H1 (cell line): ENCODE measurements at regions not wholly inside any gene's neighbourhood (a gene's known extent, or its start where the extent isn't known, plus 50 kb on each side); places are given as distances from the start of the nearest gene placed in this dataset.

Source experiments
- CTCF ChIA-PET: fragments of 300-600 bp; sonication (Branson Sonifier 250); formaldehyde crosslinking; loops from one replicate; lab custom pipeline; 2021; ENCODE audit not compliant: partially characterized antibody; lab: Charles Lee
- POLR2A ChIA-PET: fragments of 300-600 bp; sonication (Branson Sonifier 250); formaldehyde crosslinking; loops from one replicate; lab custom pipeline; 2021; ENCODE audit warnings: inconsistent platforms; ENCODE audit not compliant: partially characterized antibody; lab: Charles Lee
- DNase-seq, 2 experiments: peaks; one replicate each; pipeline versions ENCODE4 v3.0.0 to v3.0.0-alpha.2; 2010 to 2022; ENCODE audit warnings: low spot score in 2 of 2, low read depth in 1 of 2, mixed read lengths in 1 of 2
- FAIRE-seq: peaks from 2 replicates; lab custom pipeline; 2011; peaks lifted over from hg19 to GRCh38; lab: Jason Lieb, UNC
- H2AFZ ChIP-seq: 2 replicates; pipeline ENCODE4 v1.8.1; 2012; ENCODE audit warnings: low read length, inconsistent platforms
- H2AK5ac ChIP-seq: 2 replicates; pipeline ENCODE4 v1.6.1; 2013; ENCODE audit warnings: low read depth, low read length
- H2BK120ac ChIP-seq: replicated peaks from 2 replicates; pipeline ENCODE3; 2013; ENCODE audit warnings: low read depth, low read length, inconsistent platforms
- H2BK12ac ChIP-seq: 2 replicates; pipeline ENCODE4 v1.6.1; 2013; ENCODE audit warnings: low read depth, low read length
- H2BK15ac ChIP-seq: 2 replicates; pipeline ENCODE4 v1.6.1; 2013; ENCODE audit warnings: low read length
- H2BK20ac ChIP-seq: 2 replicates; pipeline ENCODE4 v1.6.1; 2013; ENCODE audit warnings: low read length
- H2BK5ac ChIP-seq: 2 replicates; pipeline ENCODE4 v1.6.1; 2013; ENCODE audit warnings: low read depth, low read length
- H3K14ac ChIP-seq: 2 replicates; pipeline ENCODE4 v1.6.1; 2013; ENCODE audit warnings: inconsistent platforms; ENCODE audit not compliant: insufficient read length
- H3K18ac ChIP-seq: 2 replicates; pipeline ENCODE4 v1.6.1; 2013; ENCODE audit warnings: low read length; ENCODE audit errors: extremely low read depth
- H3K23ac ChIP-seq: 2 replicates; pipeline ENCODE4 v1.6.1; 2013; ENCODE audit warnings: inconsistent platforms; ENCODE audit not compliant: insufficient read length
- H3K23me2 ChIP-seq: 2 replicates; pipeline ENCODE4 v1.6.1; 2013; ENCODE audit warnings: low read depth, low read length
- H3K27ac ChIP-seq: 2 replicates; pipeline ENCODE4 v1.6.1; 2011; ENCODE audit warnings: low read depth, low read length, inconsistent platforms
- H3K27me3 ChIP-seq, 4 experiments: replicated peaks in 1 of 4; 1 replicate in 1 of 4; 2 replicates in 3 of 4; pipeline versions ENCODE4 v1.6.1 to v1.8.1; 2011 to 2013; ENCODE audit warnings: low read length in 3 of 4, mild to moderate bottlenecking in 3 of 4, inconsistent platforms in 2 of 4, mixed read lengths in 2 of 4, moderate library complexity in 1 of 4; ENCODE audit not compliant: control insufficient read depth in 3 of 4, insufficient read depth in 3 of 4; ENCODE audit errors: extremely low read depth in 1 of 4
- H3K36me3 ChIP-seq, 4 experiments: 2 replicates each; pipeline versions ENCODE4 v1.6.1 to v1.8.1; 2011 to 2013; ENCODE audit warnings: mild to moderate bottlenecking in 4 of 4, low read length in 3 of 4, moderate library complexity in 2 of 4, control low read depth in 1 of 4, inconsistent platforms in 1 of 4; ENCODE audit not compliant: insufficient read depth in 4 of 4, control insufficient read depth in 2 of 4
- H3K4ac ChIP-seq: replicated peaks from 2 replicates; pipeline ENCODE3; 2013; ENCODE audit warnings: low read length, low read depth, mixed read lengths, inconsistent platforms; ENCODE audit not compliant: insufficient read length
- H3K4me1 ChIP-seq, 4 experiments: replicated peaks in 1 of 4; 1 replicate in 1 of 4; 2 replicates in 3 of 4; pipeline versions ENCODE4 v1.6.1 to v1.8.1; 2011 to 2013; ENCODE audit warnings: low read length in 3 of 4, inconsistent platforms in 2 of 4, mixed read lengths in 1 of 4; ENCODE audit not compliant: insufficient read depth in 4 of 4, control insufficient read depth in 3 of 4
- H3K4me2 ChIP-seq, 2 experiments: 2 replicates each; pipeline versions ENCODE4 v1.6.1 to v1.8.1; 2011 to 2013; ENCODE audit warnings: low read depth in 2 of 2, low read length in 2 of 2, control low read depth in 1 of 2, inconsistent platforms in 1 of 2, mild to moderate bottlenecking in 1 of 2; ENCODE audit not compliant: insufficient read depth in 1 of 2
- H3K4me3 ChIP-seq, 4 experiments: fragments of 200-600, 300-600 bp in 1 of 4; sonication (generic), shearing (Covaris generic), sonication (Bioruptor Twin) in 1 of 4; 2 replicates each; pipeline versions ENCODE4 v1.5.1 to v1.8.1; 2011 to 2016; ENCODE audit warnings: low read length in 4 of 4, low read depth in 3 of 4, control low read depth in 2 of 4, inconsistent platforms in 2 of 4, mild to moderate bottlenecking in 2 of 4, mixed read lengths in 1 of 4, moderate library complexity in 1 of 4; ENCODE audit not compliant: insufficient read depth in 2 of 4; ENCODE audit errors: extremely low read depth in 1 of 4
- H3K56ac ChIP-seq: replicated peaks from 2 replicates; pipeline ENCODE3; 2013; ENCODE audit warnings: low read depth, mild to moderate bottlenecking, mixed read lengths, low read length, inconsistent platforms; ENCODE audit not compliant: insufficient read length
- H3K79me1 ChIP-seq: 2 replicates; pipeline ENCODE4 v1.6.1; 2013; ENCODE audit warnings: low read depth, low read length, control low read depth
- H3K79me2 ChIP-seq, 2 experiments: 2 replicates each; pipeline versions ENCODE4 v1.6.1 to v1.8.1; 2012 to 2013; ENCODE audit warnings: low read length in 2 of 2, mild to moderate bottlenecking in 2 of 2, inconsistent platforms in 1 of 2; ENCODE audit not compliant: insufficient read depth in 2 of 2, control insufficient read depth in 1 of 2
- H3K9ac ChIP-seq, 4 experiments: replicated peaks in 1 of 4; 1 replicate in 1 of 4; 2 replicates in 3 of 4; pipeline versions ENCODE4 v1.6.1 to v1.8.1; 2011 to 2013; ENCODE audit warnings: low read depth in 3 of 4, low read length in 3 of 4, control low read depth in 2 of 4, mild to moderate bottlenecking in 2 of 4, moderate library complexity in 2 of 4, inconsistent platforms in 1 of 4; ENCODE audit errors: extremely low read depth in 1 of 4
- H3K9me3 ChIP-seq, 2 experiments: 2 replicates each; pipeline versions ENCODE4 v1.6.1 to v1.8.1; 2012 to 2013; ENCODE audit warnings: mild to moderate bottlenecking in 2 of 2, moderate library complexity in 2 of 2, control low read depth in 1 of 2, inconsistent platforms in 1 of 2, low read depth in 1 of 2, low read length in 1 of 2, mixed read lengths in 1 of 2; ENCODE audit not compliant: insufficient read depth in 2 of 2
- H4K20me1 ChIP-seq, 2 experiments: replicated peaks in 1 of 2; 2 replicates each; pipeline versions ENCODE3 to v1.8.1; 2011 to 2013; ENCODE audit warnings: inconsistent platforms in 2 of 2, low read length in 2 of 2, mild to moderate bottlenecking in 1 of 2; ENCODE audit not compliant: insufficient read depth in 2 of 2, control insufficient read depth in 1 of 2
- H4K5ac ChIP-seq: 2 replicates; pipeline ENCODE4 v1.6.1; 2013; ENCODE audit warnings: low read length, low read depth, mixed read lengths, inconsistent platforms; ENCODE audit not compliant: insufficient read length
- H4K8ac ChIP-seq: 2 replicates; pipeline ENCODE4 v1.8.0; 2013; ENCODE audit warnings: mild to moderate bottlenecking, moderate library complexity, low read length, inconsistent platforms; ENCODE audit not compliant: insufficient read depth; ENCODE audit errors: extremely low read depth
- H4K91ac ChIP-seq: replicated peaks from 2 replicates; pipeline ENCODE3; 2013; ENCODE audit warnings: low read length, mixed read lengths, inconsistent platforms; ENCODE audit not compliant: insufficient read length
- BRCA1 ChIP-seq: IDR thresholded peaks from 2 replicates; pipeline ENCODE4 v1.6.1; 2012; ENCODE audit warnings: low read depth, low read length, improper control_type of control experiment
- CBX5 ChIP-seq: fragments of 300-800, 300-1000 bp; sonication (generic); IDR thresholded peaks from 2 replicates; pipeline ENCODE4 v1.7.1; 2016; ENCODE audit warnings: antibody characterized with exemption, low read length, low read depth
- CREB1 ChIP-seq: IDR thresholded peaks from 2 replicates; pipeline ENCODE4 v1.6.1; 2012; ENCODE audit warnings: inconsistent platforms
- CTBP2 ChIP-seq: IDR thresholded peaks from 2 replicates; pipeline ENCODE4 v1.7.0; 2011; ENCODE audit warnings: borderline replicate concordance, mild to moderate bottlenecking, moderate library complexity, mixed read lengths, low read length; ENCODE audit not compliant: insufficient read depth, insufficient read length
- EZH2 ChIP-seq: fragments of 200-600 bp; sonication (generic); IDR thresholded peaks from 2 replicates; pipeline ENCODE4 v1.7.1; 2012; ENCODE audit warnings: low read depth, mild to moderate bottlenecking, moderate library complexity, low read length, inconsistent platforms; ENCODE audit not compliant: severe bottlenecking
- FOSL1 ChIP-seq: IDR thresholded peaks from 2 replicates; pipeline ENCODE4 v1.6.1; 2011; ENCODE audit warnings: mild to moderate bottlenecking, low read depth, low read length, moderate library complexity; ENCODE audit not compliant: insufficient read depth
- JUN ChIP-seq: IDR thresholded peaks from 2 replicates; pipeline ENCODE4 v1.6.1; 2011; ENCODE audit warnings: low read depth, mild to moderate bottlenecking, improper control_type of control experiment, low read length
- JUND ChIP-seq: IDR thresholded peaks from 2 replicates; pipeline ENCODE4 v1.6.1; 2011; ENCODE audit warnings: mild to moderate bottlenecking, improper control_type of control experiment, low read length
- KDM4A ChIP-seq: IDR thresholded peaks from one replicate; pipeline ENCODE4 v1.7.1; 2012; ENCODE audit warnings: low read depth, mild to moderate bottlenecking, moderate library complexity, low read length, inconsistent platforms; ENCODE audit not compliant: severe bottlenecking
- RFX5 ChIP-seq: IDR thresholded peaks from 2 replicates; pipeline ENCODE4 v1.6.1; 2011; ENCODE audit warnings: low read depth, low read length, improper control_type of control experiment, borderline replicate concordance
- RXRA ChIP-seq: IDR thresholded peaks from 2 replicates; pipeline ENCODE4 v1.6.1; 2011; ENCODE audit warnings: low read depth, mild to moderate bottlenecking, low read length, moderate library complexity; ENCODE audit not compliant: insufficient read depth
- SIX5 ChIP-seq: IDR thresholded peaks from 2 replicates; pipeline ENCODE4 v1.6.1; 2011; ENCODE audit warnings: mild to moderate bottlenecking, low read depth, low read length
- TAF1 ChIP-seq: IDR thresholded peaks from 2 replicates; pipeline ENCODE4 v1.6.1; 2011; ENCODE audit warnings: mild to moderate bottlenecking, low read depth, low read length
- WGBS, 2 experiments: shearing (Covaris generic) in 1 of 2; methylation state at CpG; one replicate each; pipeline versions ENCODE4 v1.1.6 to v1.1.7; 2013 to 2015; ENCODE audit warnings: low lambda C conversion rate in 2 of 2, mixed read lengths in 2 of 2, inconsistent platforms in 1 of 2, low coverage in 1 of 2, missing lambda C conversion rate in 1 of 2; ENCODE audit not compliant: insufficient replicate concordance in 2 of 2, insufficient coverage in 1 of 2, insufficient read length in 1 of 2; ENCODE audit errors: extremely low coverage in 1 of 2, missing lambda C conversion rate in 1 of 2; 5-methylcytosine and 5-hydroxymethylcytosine counted together

DNA sequence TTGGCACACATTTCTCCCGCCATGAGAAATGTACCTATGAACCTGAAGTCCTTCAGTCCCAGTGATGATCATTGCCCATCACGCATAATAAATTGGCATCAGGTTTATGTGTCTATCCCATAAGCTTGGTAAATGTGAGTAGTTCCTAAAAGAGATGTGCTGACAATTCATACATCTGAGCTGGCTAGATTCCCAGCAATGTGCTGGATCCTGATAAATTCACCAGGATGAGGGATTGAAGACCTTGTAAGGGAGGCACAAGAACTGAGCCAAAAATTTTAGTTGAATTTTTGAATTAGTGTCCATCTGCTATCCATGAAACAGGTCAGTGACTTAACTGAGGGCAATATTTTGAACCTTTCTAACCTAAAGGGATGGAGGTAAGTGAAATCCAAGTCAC lies 267.9 kb upstream of the CITED2 start:
- no peak overlapping the region for H2AK5ac ChIP-seq
- ChIA-PET CTCF (no interaction called here), POLR2A (no interaction called here)
- H3K9ac ChIP-seq, result no peak overlapping the region
- no peaks in the 10 kb centered on the region for H3K79me1 ChIP-seq
- no peaks in the 10 kb centered on the region for H3K4me1 ChIP-seq
- no peaks in the 10 kb centered on the region for H3K9me3 ChIP-seq
- H3K4ac ChIP-seq, result no peak overlapping the region
- H4K20me1 ChIP-seq, result no peaks in the 10 kb centered on the region
- no peak overlapping the region for H3K4me3 ChIP-seq
- no peak overlapping the region for H4K5ac ChIP-seq
- 95% methylated on average over 2 of the region's 2 CpGs; no CpG with 5 or more reads in 1 of the 2 experiments for WGBS, 2 experiments
- H3K27ac ChIP-seq, result no peak overlapping the region
- H2AFZ ChIP-seq, result no peak overlapping the region
- no peaks in the 10 kb centered on the region for H3K23me2 ChIP-seq
- H2BK120ac ChIP-seq, result no peak overlapping the region
- no peak overlapping the region for H2BK15ac ChIP-seq
- no peak overlapping the region for H4K91ac ChIP-seq
- no peaks in the 10 kb centered on the region; a peak in 1 of 7 replicates for H3K27me3 ChIP-seq
- H2BK20ac ChIP-seq, result no peak overlapping the region
- FAIRE-seq (no peak), DNase-seq (no peak)
- H2BK5ac ChIP-seq, result no peak overlapping the region
- no peak overlapping the region for H4K8ac ChIP-seq
- H3K4me2 ChIP-seq, result no peak overlapping the region
- H3K23ac ChIP-seq, result no peak overlapping the region
- H3K18ac ChIP-seq, result no peak overlapping the region
- no peak overlapping the region for H3K14ac ChIP-seq
- H3K56ac ChIP-seq, result no peak overlapping the region
- H3K79me2 ChIP-seq, result no peaks in the 10 kb centered on the region
- H3K36me3 ChIP-seq, result no peaks in the 10 kb centered on the region
- H2BK12ac ChIP-seq, result no peak overlapping the region
- TF ChIP-seq CTBP2, result no peak
- no peak for TF ChIP-seq CREB1
- TF ChIP-seq JUN, result no peak
- no peak for TF ChIP-seq JUND
- no peak for TF ChIP-seq RFX5
- TF ChIP-seq SIX5, result no peak
- no peak for TF ChIP-seq BRCA1
- no peak for TF ChIP-seq TAF1
- TF ChIP-seq CBX5, result no peak
- no peak for TF ChIP-seq KDM4A
- TF ChIP-seq RXRA, result no peak
- no peak for TF ChIP-seq EZH2
- no peak for TF ChIP-seq FOSL1
